ENCODE measurements at regions not wholly inside any gene's neighbourhood (a gene's known extent, or its start where the extent isn't known, plus 50 kb on each side); places are given as distances from the start of the nearest gene placed in this dataset.

- no peak for DNase-seq
- no peaks in the 10 kb centered on the region for H4K20me1 ChIP-seq (ENCODE audit: insufficient read depth, low read length)
- no peak overlapping the region for H3K4me3 ChIP-seq (ENCODE audit: low read length)
- no peak overlapping the region for H3K27ac ChIP-seq (ENCODE audit: low read length)
- H3K79me2 ChIP-seq (ENCODE audit: low read length) = no peaks in the 10 kb centered on the region
- TF ChIP-seq, protein P1, sequence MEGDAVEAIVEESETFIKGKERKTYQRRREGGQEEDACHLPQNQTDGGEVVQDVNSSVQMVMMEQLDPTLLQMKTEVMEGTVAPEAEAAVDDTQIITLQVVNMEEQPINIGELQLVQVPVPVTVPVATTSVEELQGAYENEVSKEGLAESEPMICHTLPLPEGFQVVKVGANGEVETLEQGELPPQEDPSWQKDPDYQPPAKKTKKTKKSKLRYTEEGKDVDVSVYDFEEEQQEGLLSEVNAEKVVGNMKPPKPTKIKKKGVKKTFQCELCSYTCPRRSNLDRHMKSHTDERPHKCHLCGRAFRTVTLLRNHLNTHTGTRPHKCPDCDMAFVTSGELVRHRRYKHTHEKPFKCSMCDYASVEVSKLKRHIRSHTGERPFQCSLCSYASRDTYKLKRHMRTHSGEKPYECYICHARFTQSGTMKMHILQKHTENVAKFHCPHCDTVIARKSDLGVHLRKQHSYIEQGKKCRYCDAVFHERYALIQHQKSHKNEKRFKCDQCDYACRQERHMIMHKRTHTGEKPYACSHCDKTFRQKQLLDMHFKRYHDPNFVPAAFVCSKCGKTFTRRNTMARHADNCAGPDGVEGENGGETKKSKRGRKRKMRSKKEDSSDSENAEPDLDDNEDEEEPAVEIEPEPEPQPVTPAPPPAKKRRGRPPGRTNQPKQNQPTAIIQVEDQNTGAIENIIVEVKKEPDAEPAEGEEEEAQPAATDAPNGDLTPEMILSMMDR (IDR thresholded peaks at IDR 0.05; ENCODE audit: low read length) = no peak
- H2AFZ ChIP-seq (ENCODE audit: low read length) = no peak overlapping the region
- no peak overlapping the region for H3K9ac ChIP-seq (ENCODE audit: low read length)
- no peaks in the 10 kb centered on the region for H3K9me3 ChIP-seq (replicated peaks; ENCODE audit: insufficient read depth, low read length)
- no peak overlapping the region for H3K4me2 ChIP-seq (ENCODE audit: low read depth, low read length)
- no peaks in the 10 kb centered on the region for H3K4me1 ChIP-seq (ENCODE audit: low read length)
- H3K36me3 ChIP-seq (replicated peaks; ENCODE audit: insufficient read depth, low read length) = no peaks in the 10 kb centered on the region
- no peaks in the 10 kb centered on the region for H3F3A ChIP-seq (ENCODE audit: insufficient read depth, low read length)
- no peaks in the 10 kb centered on the region for H3K27me3 ChIP-seq (replicated peaks; ENCODE audit: insufficient read depth, low read length)
- H3K9me2 ChIP-seq (replicated peaks; ENCODE audit: insufficient read depth, low read length) = no peaks in the 10 kb centered on the region
Observed at GRCh38 chr20:11551479-11551878, 366.2 kb upstream of the BTBD3 start.

- Histone ChIP-seq H3K4me2 (ENCODE audit: low read depth, low read length) (no peak overlapping the region), H3K4me3 (ENCODE audit: low read length) (no peak overlapping the region), H3K27me3 (replicated peaks; ENCODE audit: insufficient read depth, low read length) (no peaks in the 10 kb centered on the region), H3K4me1 (ENCODE audit: low read length) (no peaks in the 10 kb centered on the region), H3K9me2 (replicated peaks; ENCODE audit: insufficient read depth, low read length) (no peaks in the 10 kb centered on the region), H3K9ac (ENCODE audit: low read length) (no peak overlapping the region), H4K20me1 (ENCODE audit: insufficient read depth, low read length) (no peaks in the 10 kb centered on the region), H3F3A (ENCODE audit: insufficient read depth, low read length) (no peaks in the 10 kb centered on the region), H2AFZ (ENCODE audit: low read length) (no peak overlapping the region), H3K36me3 (replicated peaks; ENCODE audit: insufficient read depth, low read length) (no peaks in the 10 kb centered on the region), H3K27ac (ENCODE audit: low read length) (no peak overlapping the region), H3K79me2 (ENCODE audit: low read length) (no peaks in the 10 kb centered on the region), H3K9me3 (replicated peaks; ENCODE audit: insufficient read depth, low read length) (no peaks in the 10 kb centered on the region)
- no peak for DNase-seq
- TF ChIP-seq EZH2phosphoT487 (IDR thresholded peaks at IDR 0.05; ENCODE audit: low read length) = no peak
- TF ChIP-seq, protein P1 (IDR thresholded peaks at IDR 0.05; ENCODE audit: low read length) = peak; percentile 31
- no peak for TF ChIP-seq EZH2 (optimal IDR thresholded peaks at IDR 0.05; ENCODE audit: low read depth, low read length)
Observed at GRCh38 chr20:11553603-11554002, 364.1 kb upstream of the BTBD3 start.

DNA sequence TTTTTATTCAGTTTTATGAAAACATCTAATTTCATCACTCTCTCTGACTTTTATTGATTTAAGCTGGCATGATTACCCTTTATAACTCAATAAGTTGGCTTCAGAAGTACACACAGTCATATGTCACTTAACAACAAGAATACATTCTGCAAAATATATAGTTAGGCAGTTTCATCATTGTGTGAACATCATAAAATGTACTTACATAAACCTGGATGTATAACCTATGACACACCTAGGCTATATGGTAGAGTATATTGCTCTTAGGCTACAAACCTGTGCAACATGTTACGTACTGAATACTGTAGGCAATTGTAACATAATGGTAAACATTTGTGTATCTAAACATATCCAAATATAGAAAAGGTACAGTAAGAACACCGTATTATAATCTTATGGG is 362.2 kb upstream of the BTBD3 start:
- no peaks in the 10 kb centered on the region for H3K4me1 ChIP-seq (ENCODE audit: low read length)
- no peak overlapping the region for H3K4me3 ChIP-seq (ENCODE audit: low read length)
- no peaks in the 10 kb centered on the region for H3K79me2 ChIP-seq (ENCODE audit: low read length)
- H4K20me1 ChIP-seq (ENCODE audit: insufficient read depth, low read length) = no peaks in the 10 kb centered on the region
- no peaks in the 10 kb centered on the region for H3K36me3 ChIP-seq (replicated peaks; ENCODE audit: insufficient read depth, low read length)
- H3K9me3 ChIP-seq (replicated peaks; ENCODE audit: insufficient read depth, low read length) = no peaks in the 10 kb centered on the region
- no peaks in the 10 kb centered on the region for H3K27me3 ChIP-seq (replicated peaks; ENCODE audit: insufficient read depth, low read length)
- no peak overlapping the region for H3K4me2 ChIP-seq (ENCODE audit: low read depth, low read length)
- no peak for TF ChIP-seq EZH2 (optimal IDR thresholded peaks at IDR 0.05; ENCODE audit: low read depth, low read length)
- TF ChIP-seq EZH2phosphoT487 (IDR thresholded peaks at IDR 0.05; ENCODE audit: low read length) = no peak
- TF ChIP-seq, protein P1 (IDR thresholded peaks at IDR 0.05; ENCODE audit: low read length) = no peak
- H3K9me2 ChIP-seq (replicated peaks; ENCODE audit: insufficient read depth, low read length) = no peaks in the 10 kb centered on the region
- no peak overlapping the region for H3K27ac ChIP-seq (ENCODE audit: low read length)
- H3F3A ChIP-seq (ENCODE audit: insufficient read depth, low read length) = no peaks in the 10 kb centered on the region
- no peak overlapping the region for H3K9ac ChIP-seq (ENCODE audit: low read length)
- H2AFZ ChIP-seq (ENCODE audit: low read length) = no peak overlapping the region
- DNase-seq = no peak
